Activated B cell treated with CpG ODN at 0.5 μM for 24 hours (primary cell): ENCODE measurements at regions not wholly inside any gene's neighbourhood (a gene's known extent, or its start where the extent isn't known, plus 50 kb on each side); places are given as distances from the start of the nearest gene placed in this dataset.

Experiments
- ATAC-seq: fragments of 200-7000 bp; cut with Tn5 transposase; one replicate; pipeline ENCODE4 v1.10.0; 2021; ENCODE audit warnings: low read depth, mild to moderate bottlenecking, moderate library complexity
- CTCF ChIA-PET: fragments of 350-600 bp; sonication (Branson Sonifier 250); formaldehyde crosslinking; loops from one replicate; lab custom pipeline; 2021; ENCODE audit warnings: antibody characterized with exemption; lab: Charles Lee
- POLR2A ChIA-PET: fragments of 350-600 bp; sonication (Branson Sonifier 250); formaldehyde crosslinking; loops from one replicate; lab custom pipeline; 2021; ENCODE audit warnings: antibody characterized with exemption; lab: Charles Lee
- DNase-seq: peaks from one replicate; pipeline ENCODE4 v3.0.0; 2022
- H3K27ac Mint-ChIP-seq: one replicate; pipeline ENCODE4 v1.8.0; 2020; ENCODE audit warnings: mixed read lengths
- H3K27me3 Mint-ChIP-seq: one replicate; pipeline ENCODE4 v1.8.0; 2021; ENCODE audit warnings: mixed read lengths
- H3K36me3 Mint-ChIP-seq: one replicate; pipeline ENCODE4 v1.8.0; 2021; ENCODE audit warnings: low read depth, mixed read lengths
- H3K4me1 Mint-ChIP-seq: one replicate; pipeline ENCODE4 v1.8.0; 2021; ENCODE audit warnings: mixed read lengths
- H3K4me3 Mint-ChIP-seq: one replicate; pipeline ENCODE4 v1.8.0; 2020; ENCODE audit warnings: mild to moderate bottlenecking, mixed read lengths
- H3K9me3 Mint-ChIP-seq: one replicate; pipeline ENCODE4 v1.8.0; 2020; ENCODE audit warnings: mixed read lengths
- intact Hi-C: fragments of 100-400 bp; cut with micrococcal nuclease; formaldehyde crosslinking; loops from one replicate; pipeline ENCODE4 v1.15.1; 2024
- TF ChIP-seq, protein P1 (sequence below): fragments of 200-600 bp; IDR thresholded peaks from one replicate; pipeline ENCODE4 v1.8.0; 2022; ENCODE audit warnings: antibody characterized with exemption, mild to moderate bottlenecking

DNA sequence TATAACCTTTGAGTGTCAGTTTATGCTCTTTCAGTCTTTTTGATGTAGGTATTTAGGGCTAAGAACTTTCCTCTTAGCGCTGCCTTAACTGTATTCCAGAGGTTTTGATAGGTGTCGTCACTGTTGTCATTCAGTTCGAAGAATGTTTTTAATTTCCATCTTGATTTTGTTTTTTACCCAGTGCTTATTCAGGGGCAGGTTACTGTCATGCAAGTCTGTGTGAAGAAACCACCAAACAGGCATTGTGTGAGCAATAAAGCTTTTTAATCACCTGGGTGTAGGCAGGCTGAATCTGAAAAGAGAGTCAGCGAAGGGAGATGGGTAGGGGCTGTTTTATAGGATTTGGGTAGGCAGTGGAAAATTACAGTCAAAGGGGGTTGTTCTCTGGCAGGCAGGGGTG, 142.0 kb upstream of the USP9Y start:
- intact Hi-C loops, result no loop called here
- no peaks in the 10 kb centered on the region for H3K27me3 Mint-ChIP-seq
- no peak overlapping the region for H3K4me3 Mint-ChIP-seq
- TF ChIP-seq, protein P1, sequence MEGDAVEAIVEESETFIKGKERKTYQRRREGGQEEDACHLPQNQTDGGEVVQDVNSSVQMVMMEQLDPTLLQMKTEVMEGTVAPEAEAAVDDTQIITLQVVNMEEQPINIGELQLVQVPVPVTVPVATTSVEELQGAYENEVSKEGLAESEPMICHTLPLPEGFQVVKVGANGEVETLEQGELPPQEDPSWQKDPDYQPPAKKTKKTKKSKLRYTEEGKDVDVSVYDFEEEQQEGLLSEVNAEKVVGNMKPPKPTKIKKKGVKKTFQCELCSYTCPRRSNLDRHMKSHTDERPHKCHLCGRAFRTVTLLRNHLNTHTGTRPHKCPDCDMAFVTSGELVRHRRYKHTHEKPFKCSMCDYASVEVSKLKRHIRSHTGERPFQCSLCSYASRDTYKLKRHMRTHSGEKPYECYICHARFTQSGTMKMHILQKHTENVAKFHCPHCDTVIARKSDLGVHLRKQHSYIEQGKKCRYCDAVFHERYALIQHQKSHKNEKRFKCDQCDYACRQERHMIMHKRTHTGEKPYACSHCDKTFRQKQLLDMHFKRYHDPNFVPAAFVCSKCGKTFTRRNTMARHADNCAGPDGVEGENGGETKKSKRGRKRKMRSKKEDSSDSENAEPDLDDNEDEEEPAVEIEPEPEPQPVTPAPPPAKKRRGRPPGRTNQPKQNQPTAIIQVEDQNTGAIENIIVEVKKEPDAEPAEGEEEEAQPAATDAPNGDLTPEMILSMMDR, result no peak
- H3K9me3 Mint-ChIP-seq, result peaks cover 15% of the 10 kb centered on the region
- no peak for ATAC-seq
- no peaks in the 10 kb centered on the region for H3K36me3 Mint-ChIP-seq
- ChIA-PET CTCF (no interaction called here), POLR2A (no interaction called here)
- no peak for DNase-seq
- no peaks in the 10 kb centered on the region for H3K4me1 Mint-ChIP-seq
- H3K27ac Mint-ChIP-seq, result no peak overlapping the region

DNA sequence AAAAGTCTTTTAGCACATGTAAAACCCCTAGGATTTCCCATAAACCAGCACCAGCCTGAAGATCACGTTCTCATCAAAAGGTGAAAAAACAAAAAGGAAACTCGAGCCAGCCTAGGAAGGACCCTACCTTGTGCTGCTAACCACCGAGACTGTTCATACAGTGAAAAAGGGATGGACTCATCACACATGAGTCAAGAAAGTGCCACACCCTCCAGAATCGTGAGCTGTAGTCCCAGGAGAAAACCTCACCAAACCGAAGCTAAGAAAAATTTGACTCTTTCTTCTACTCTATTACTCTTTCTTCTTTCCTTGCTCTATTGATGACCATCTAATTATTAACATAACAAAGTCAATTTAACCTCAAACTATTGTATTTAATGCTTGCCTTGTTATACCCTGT, 124.8 kb upstream of the USP9Y start:
- H3K4me1 Mint-ChIP-seq, result no peaks in the 10 kb centered on the region
- intact Hi-C loops, result no loop called here
- no peak overlapping the region for H3K4me3 Mint-ChIP-seq
- no peak overlapping the region for H3K27ac Mint-ChIP-seq
- no peaks in the 10 kb centered on the region for H3K9me3 Mint-ChIP-seq
- ATAC-seq, result no peak
- TF ChIP-seq, protein P1, result no peak
- CTCF ChIA-PET, result no interaction called here
- H3K27me3 Mint-ChIP-seq, result no peaks in the 10 kb centered on the region
- POLR2A ChIA-PET, result no interaction called here
- no peak for DNase-seq
- no peaks in the 10 kb centered on the region for H3K36me3 Mint-ChIP-seq

DNA sequence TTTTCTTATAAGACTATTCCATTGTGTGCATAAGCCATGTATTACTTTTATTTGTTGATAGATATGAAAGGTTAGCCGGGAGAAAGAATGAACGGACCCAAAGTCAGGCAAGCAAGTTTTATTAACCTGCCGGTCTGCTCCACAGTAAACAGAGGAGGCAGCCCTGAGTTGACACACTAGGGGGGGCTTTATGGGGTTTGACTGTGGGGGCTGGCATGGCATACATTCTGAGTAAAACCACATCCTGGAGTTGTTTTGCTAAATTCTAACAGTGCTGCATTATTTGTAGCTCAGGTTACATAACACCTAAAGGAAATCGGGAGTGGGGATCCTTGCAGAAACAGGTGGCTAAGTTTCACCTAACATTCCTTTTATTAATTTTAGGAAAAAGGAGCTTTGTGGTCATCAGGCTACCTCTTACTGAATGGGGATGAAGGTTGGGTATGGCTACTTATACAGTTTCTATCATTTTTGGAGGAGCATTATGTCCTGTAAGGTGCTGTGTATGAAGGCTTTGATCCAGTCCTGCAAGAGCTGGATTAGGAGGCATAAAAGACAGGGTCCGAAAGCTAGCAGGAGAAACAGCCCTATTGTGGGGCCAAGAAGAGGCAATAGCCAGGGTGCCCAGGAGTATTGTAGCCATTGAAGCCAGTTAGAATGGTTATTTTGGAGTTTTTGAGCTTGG, 107.4 kb upstream of the USP9Y start:
- ChIA-PET POLR2A (no interaction called here), CTCF (no interaction called here)
- TF ChIP-seq, protein P1, result no peak
- DNase-seq (no peak), ATAC-seq (no peak)
- intact Hi-C loops, result no loop called here
- H3K36me3 Mint-ChIP-seq, result no peaks in the 10 kb centered on the region
- no peak overlapping the region for H3K27ac Mint-ChIP-seq
- H3K9me3 Mint-ChIP-seq, result no peaks in the 10 kb centered on the region
- peaks cover 7% of the 10 kb centered on the region for H3K4me1 Mint-ChIP-seq
- no peaks in the 10 kb centered on the region for H3K27me3 Mint-ChIP-seq
- H3K4me3 Mint-ChIP-seq, result no peak overlapping the region

DNA sequence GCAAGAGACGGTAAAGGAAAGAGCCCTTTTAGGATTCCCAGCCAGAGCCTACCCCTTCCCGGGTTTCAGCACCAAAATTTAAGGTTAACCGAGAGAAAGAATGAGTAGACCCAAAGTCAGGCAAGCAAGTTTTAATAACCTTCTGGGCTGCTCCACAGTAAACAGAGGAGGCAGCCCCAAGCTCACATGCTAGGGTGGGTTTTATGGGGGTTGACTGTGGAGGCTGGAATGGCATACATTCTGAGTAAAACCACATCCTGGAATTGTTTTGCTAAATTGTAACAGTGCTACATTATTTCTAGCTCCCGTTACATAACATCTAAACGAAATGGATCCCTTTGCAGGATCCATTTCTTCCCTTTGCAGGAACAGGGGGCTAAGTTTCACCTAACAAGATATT, 102.2 kb upstream of the USP9Y start:
- no peak for ATAC-seq
- intact Hi-C loops, result no loop called here
- ChIA-PET CTCF (no interaction called here), POLR2A (no interaction called here)
- no peaks in the 10 kb centered on the region for H3K27me3 Mint-ChIP-seq
- no peak overlapping the region for H3K4me3 Mint-ChIP-seq
- no peak for DNase-seq
- H3K27ac Mint-ChIP-seq, result no peak overlapping the region
- H3K9me3 Mint-ChIP-seq, result no peaks in the 10 kb centered on the region
- TF ChIP-seq, protein P1, result no peak
- no peaks in the 10 kb centered on the region for H3K4me1 Mint-ChIP-seq
- H3K36me3 Mint-ChIP-seq, result no peaks in the 10 kb centered on the region

DNA sequence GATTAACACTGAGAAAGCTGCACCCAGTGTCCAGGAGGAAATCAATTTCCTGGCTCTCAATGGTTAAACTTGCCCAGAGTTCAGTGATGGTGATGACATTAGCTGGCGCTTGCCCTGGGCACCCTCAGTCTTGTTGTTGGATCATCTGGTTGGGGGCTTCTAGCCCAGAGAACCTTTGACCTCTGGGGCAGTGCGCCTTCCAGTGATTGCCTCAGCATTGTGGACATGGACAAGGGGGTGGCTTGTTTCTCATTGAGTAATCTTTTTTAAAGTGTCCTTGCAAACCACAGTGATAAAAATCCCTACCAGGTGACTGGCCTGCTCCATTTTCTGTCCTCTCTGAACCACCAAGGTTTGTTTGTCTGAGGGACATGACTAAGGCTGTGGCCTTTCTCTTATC, 95.6 kb upstream of the USP9Y start:
- no peak for DNase-seq

More for the DNA sequence above, 95.6 kb upstream of the USP9Y start:
- Mint-ChIP-seq H3K4me3 (no peak overlapping the region), H3K9me3 (no peaks in the 10 kb centered on the region), H3K27ac (no peak overlapping the region), H3K36me3 (no peaks in the 10 kb centered on the region), H3K4me1 (no peaks in the 10 kb centered on the region), H3K27me3 (no peaks in the 10 kb centered on the region)
- no peak for ATAC-seq
- intact Hi-C loops, result no loop called here
- TF ChIP-seq, protein P1, result no peak
- ChIA-PET POLR2A (no interaction called here), CTCF (no interaction called here)
